GM12865 (cell line): ENCODE measurements at regions not wholly inside any gene's neighbourhood (a gene's known extent, or its start where the extent isn't known, plus 50 kb on each side); places are given as distances from the start of the nearest gene placed in this dataset.

ENCODE experiments used
- DNase-seq: peaks from one replicate; pipeline ENCODE4 v3.0.0; 2010; ENCODE audit warnings: low read depth
- H3K4me3 ChIP-seq: 2 replicates; pipeline ENCODE4 v1.5.1; 2011; ENCODE audit warnings: mild to moderate bottlenecking, low read depth, low read length, control low read depth
- TF ChIP-seq, protein P1 (sequence below): IDR thresholded peaks from 2 replicates; pipeline ENCODE4 v1.5.1; 2011; ENCODE audit warnings: low read length, control low read depth, low read depth, inconsistent platforms; ENCODE audit not compliant: insufficient read depth; ENCODE audit errors: missing control alignments

- H3K4me3 ChIP-seq, result no peak overlapping the region
- TF ChIP-seq, protein P1, sequence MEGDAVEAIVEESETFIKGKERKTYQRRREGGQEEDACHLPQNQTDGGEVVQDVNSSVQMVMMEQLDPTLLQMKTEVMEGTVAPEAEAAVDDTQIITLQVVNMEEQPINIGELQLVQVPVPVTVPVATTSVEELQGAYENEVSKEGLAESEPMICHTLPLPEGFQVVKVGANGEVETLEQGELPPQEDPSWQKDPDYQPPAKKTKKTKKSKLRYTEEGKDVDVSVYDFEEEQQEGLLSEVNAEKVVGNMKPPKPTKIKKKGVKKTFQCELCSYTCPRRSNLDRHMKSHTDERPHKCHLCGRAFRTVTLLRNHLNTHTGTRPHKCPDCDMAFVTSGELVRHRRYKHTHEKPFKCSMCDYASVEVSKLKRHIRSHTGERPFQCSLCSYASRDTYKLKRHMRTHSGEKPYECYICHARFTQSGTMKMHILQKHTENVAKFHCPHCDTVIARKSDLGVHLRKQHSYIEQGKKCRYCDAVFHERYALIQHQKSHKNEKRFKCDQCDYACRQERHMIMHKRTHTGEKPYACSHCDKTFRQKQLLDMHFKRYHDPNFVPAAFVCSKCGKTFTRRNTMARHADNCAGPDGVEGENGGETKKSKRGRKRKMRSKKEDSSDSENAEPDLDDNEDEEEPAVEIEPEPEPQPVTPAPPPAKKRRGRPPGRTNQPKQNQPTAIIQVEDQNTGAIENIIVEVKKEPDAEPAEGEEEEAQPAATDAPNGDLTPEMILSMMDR, result no peak
- DNase-seq, result no peak
These were observed 464.7 kb upstream of the COX7C start for GRCh38 chr5:86152988-86153560.

DNA sequence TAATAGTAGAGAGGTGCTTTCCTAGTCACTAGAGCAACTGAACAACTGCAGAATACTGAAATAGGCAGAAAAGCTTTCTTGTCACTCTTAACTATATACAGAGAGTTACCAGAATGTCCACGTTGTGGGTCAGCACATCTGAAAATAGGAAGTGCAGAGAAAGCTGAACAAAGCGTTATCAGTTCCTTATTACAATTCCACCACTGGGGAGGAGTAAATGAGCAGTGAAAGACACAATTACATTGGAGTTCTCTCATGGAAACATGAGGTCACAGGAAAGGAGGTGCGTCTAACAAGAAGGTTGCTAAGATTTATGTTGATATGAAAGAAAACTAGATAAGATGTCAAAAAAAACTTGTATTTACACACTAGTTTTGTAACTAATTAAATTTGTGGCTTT lies 461.9 kb upstream of the COX7C start:
- TF ChIP-seq, protein P1, result no peak
- no peak overlapping the region for H3K4me3 ChIP-seq
- no peak for DNase-seq

DNA sequence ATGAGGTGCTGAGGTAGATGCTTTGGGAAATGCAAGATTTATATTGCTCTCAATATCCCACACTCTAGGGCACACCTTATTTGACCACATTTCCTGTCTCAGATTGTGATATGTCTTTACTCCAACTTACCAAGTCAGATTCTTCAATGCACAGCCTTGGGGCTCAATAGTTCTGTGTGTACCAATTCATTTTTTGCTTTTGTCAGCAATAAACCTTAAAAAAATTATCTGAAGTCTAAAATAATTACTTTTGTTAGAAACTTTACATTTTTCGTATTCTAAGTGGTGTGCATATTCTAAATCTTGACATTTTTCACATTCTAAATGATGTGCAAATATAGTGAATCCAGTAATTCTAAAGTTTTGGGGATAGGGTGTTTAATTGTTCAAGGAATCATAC lies 447.5 kb upstream of the COX7C start:
- H3K4me3 ChIP-seq, result no peak overlapping the region
- no peak for DNase-seq
- TF ChIP-seq, protein P1, result no peak

DNA sequence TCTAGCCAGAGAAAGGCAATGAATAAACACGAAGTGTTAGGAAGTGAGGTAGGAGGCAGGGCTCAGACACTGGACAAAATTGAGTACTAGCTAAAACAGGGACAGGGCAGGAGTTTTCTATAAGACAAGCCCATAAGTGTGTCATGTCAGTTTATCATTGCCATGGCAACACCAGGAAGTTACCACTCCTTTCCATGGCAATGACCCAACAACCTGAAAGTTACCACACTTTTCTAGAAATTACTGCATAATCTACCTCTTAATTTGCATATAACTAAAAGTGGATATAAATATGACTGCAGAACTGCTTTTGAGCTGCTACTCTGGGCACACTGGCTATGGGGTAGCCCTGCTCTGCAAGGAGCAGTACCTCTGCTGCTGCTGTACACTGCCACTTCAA lies 442.5 kb upstream of the COX7C start:
- peak; percentile 65 for DNase-seq
- TF ChIP-seq, protein P1, result no peak
- no peak overlapping the region for H3K4me3 ChIP-seq

GRCh38 chr5:86199287-86199686 lies 418.5 kb upstream of the COX7C start:
- TF ChIP-seq, protein P1, result no peak
- no peak overlapping the region for H3K4me3 ChIP-seq
- DNase-seq, result no peak

DNA sequence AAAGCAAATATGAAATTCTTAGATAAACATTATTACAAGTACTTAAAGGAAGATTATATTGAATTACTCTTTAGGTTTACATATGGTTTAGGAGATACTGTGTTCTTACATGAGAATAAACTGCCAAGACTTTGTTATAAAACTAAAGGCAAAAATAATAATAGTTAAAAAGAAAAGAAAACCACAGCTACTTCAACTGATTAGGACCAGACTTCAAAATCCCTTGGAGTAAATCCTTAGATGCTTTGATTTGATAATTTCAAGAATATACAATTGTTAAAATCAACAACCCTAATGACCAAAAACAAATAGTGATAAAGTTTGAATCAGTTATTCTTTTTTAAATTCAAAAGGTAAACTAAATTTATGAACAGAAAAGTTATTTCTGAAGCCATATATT lies 389.6 kb upstream of the COX7C start:
- DNase-seq, result no peak
- TF ChIP-seq, protein P1, result no peak
- no peak overlapping the region for H3K4me3 ChIP-seq

GRCh38 chr5:86232246-86232645 lies 385.5 kb upstream of the COX7C start:
- no peak for DNase-seq
- no peak overlapping the region for H3K4me3 ChIP-seq
- TF ChIP-seq, protein P1, result no peak
